ENCODE measurements at regions not wholly inside any gene's neighbourhood (a gene's known extent, or its start where the extent isn't known, plus 50 kb on each side); places are given as distances from the start of the nearest gene placed in this dataset.

GRCh38 chr2:212871597-212871996 is 279.8 kb downstream of the IKZF2 start:
- DNase-seq (ENCODE audit: low read depth in 2 of 2) = no peak

GRCh38 chr2:212864186-212864585 is 287.2 kb downstream of the IKZF2 start:
- no peak for DNase-seq (ENCODE audit: low read depth in 2 of 2)

- no peak for DNase-seq (ENCODE audit: low read depth in 2 of 2)
Observed at GRCh38 chr2:212863185-212863588, 288.2 kb downstream of the IKZF2 start.

GRCh38 chr2:212858496-212858895 is 292.9 kb downstream of the IKZF2 start:
- DNase-seq (ENCODE audit: low read depth in 2 of 2) = no peak

- DNase-seq (ENCODE audit: low read depth in 2 of 2) = no peak
Observed at GRCh38 chr2:212854771-212855170, 296.6 kb downstream of the IKZF2 start.

- no peak for DNase-seq (ENCODE audit: low read depth in 2 of 2)
Observed at GRCh38 chr2:212854116-212854515, 297.3 kb downstream of the IKZF2 start.

GRCh38 chr2:212845941-212846340 is 305.5 kb downstream of the IKZF2 start:
- no peak for DNase-seq (ENCODE audit: low read depth in 2 of 2)

GRCh38 chr2:212843409-212844199 is 305.0 kb upstream of the ERBB4 start:
- DNase-seq (ENCODE audit: low read depth in 2 of 2) = no peak

- DNase-seq (ENCODE audit: low read depth in 2 of 2) = no peak
Observed at GRCh38 chr2:212842544-212843185, 304.1 kb upstream of the ERBB4 start.

GRCh38 chr2:212841460-212841859 is 302.9 kb upstream of the ERBB4 start:
- no peak for DNase-seq (ENCODE audit: low read depth in 2 of 2)

GRCh38 chr2:212832211-212833195 is 293.9 kb upstream of the ERBB4 start:
- DNase-seq (ENCODE audit: low read depth in 2 of 2) = no peak

- DNase-seq (ENCODE audit: low read depth in 2 of 2) = no peak
Observed at GRCh38 chr2:212831671-212832199, 293.1 kb upstream of the ERBB4 start.

- no peak for DNase-seq (ENCODE audit: low read depth in 2 of 2)
Observed at GRCh38 chr2:212816267-212816666, 277.7 kb upstream of the ERBB4 start.

- DNase-seq (ENCODE audit: low read depth in 2 of 2) = no peak
Observed at GRCh38 chr2:212815453-212815852, 276.9 kb upstream of the ERBB4 start.

GRCh38 chr2:212814941-212815340 is 276.3 kb upstream of the ERBB4 start:
- no peak for DNase-seq (ENCODE audit: low read depth in 2 of 2)

GRCh38 chr2:212811921-212812320 is 273.3 kb upstream of the ERBB4 start:
- no peak for DNase-seq (ENCODE audit: low read depth in 2 of 2)

GRCh38 chr2:212811036-212811805 is 272.6 kb upstream of the ERBB4 start:
- no peak for DNase-seq (ENCODE audit: low read depth in 2 of 2)

GRCh38 chr2:212797484-212798205 is 259.0 kb upstream of the ERBB4 start:
- no peak for DNase-seq (ENCODE audit: low read depth in 2 of 2)

- no peak for DNase-seq (ENCODE audit: low read depth in 2 of 2)
Observed at GRCh38 chr2:212794471-212794870, 255.9 kb upstream of the ERBB4 start.

GRCh38 chr2:212791569-212791968 is 253.0 kb upstream of the ERBB4 start:
- DNase-seq (ENCODE audit: low read depth in 2 of 2) = no peak
